ENCODE measurements at regions not wholly inside any gene's neighbourhood (a gene's known extent, or its start where the extent isn't known, plus 50 kb on each side); places are given as distances from the start of the nearest gene placed in this dataset.
A peak's percentile ranks its signal among the peaks of the same experiment; 100 is the strongest.

DNA sequence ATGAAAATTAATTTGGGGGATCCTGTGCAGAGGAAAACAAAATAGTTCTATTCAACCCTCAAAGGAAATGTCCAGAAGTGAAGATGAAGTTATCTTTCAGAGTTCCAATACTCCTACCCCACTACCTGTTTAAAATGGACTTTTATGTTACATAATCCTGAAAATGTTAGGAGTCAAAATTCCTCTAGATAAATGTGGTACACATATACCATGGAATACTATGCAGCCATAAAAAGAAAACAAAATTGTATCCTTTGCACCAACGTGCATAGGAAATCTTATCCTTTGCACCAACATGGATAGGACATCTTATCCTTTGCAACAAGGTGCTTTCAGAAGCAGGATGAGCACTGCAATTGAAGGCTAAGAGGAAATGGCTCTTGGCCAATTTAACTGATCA is 245.2 kb downstream of the LTN1 start:
- DNase-seq, result no peak

DNA sequence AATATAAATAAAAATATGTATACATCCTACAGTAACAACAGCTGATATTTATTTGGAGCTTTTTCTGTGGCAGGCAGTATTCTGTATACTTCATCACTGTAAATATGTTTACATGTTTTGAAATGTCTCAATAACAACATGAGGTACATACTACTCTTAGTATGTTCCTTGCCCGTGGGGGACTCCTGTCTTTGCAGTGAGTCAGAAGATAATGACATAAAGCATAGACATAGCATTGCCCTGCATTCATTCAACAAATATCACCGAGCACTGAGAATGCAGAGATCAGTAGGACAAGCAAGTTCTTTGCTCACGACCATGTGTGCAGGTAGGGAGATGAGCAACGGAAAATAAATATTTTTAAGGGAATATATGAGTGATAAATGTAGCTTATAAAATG is 246.5 kb downstream of the LTN1 start:
- no peak for DNase-seq

DNA sequence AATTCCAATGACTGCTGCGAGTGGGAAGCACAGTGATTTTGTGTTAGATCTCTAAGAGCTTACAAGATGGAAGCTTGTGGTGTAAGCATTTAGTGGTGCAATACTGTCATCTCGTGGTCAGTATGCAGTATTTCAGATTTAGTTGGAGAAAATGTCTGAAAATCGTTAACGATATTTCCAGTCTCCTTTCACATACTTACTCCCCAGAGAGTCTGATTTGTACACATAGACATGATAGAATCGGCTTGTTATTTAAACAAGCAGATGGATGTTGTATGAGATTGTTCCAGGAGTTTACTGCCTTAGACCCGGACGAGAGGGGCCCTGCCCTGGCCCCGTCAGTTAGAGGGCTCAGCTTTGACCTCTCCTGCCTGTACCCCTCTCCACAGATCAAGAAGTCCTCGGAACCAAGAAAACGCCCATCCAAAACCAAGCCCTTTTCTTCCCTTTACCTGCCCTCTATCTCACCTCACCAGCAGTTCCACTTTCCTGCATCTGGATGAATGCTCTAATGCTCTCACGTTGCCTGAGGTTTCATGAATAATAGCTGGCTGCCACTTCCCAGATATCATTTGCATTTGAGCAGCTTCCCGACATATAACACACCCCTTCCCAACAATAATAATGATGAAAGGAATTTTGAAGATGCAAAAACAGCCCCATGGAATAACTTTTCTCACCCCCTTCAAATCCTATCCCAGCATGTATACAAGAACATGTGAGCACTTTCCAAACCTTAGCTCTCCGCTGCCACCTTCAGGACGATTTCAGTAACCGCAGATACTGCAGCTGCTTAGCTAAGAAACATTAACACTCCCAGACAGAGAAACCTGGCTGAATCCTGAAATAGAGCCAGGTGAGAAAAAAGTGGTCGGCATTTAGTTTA is 247.3 kb downstream of the LTN1 start:
- DNase-seq, result peak; percentile 70

DNA sequence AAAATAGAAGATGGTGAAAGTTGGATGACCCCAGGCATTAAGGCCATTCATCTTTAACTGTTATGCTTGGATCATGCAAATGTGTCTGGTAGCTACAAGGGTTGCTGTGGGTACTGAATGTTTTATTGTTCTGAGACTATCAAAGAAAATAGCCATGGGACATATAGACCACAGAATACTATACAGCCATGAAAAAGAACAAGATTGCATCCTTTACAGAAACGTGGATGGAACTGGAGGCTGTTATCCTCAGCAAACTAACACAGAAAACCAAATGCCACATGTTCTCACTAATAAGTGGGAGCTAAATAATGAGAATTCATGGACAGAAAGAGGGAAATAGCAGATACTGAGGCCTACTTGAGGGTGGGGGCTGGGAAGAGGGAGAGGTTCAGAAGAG is 249.0 kb downstream of the LTN1 start:
- DNase-seq, result no peak

DNA sequence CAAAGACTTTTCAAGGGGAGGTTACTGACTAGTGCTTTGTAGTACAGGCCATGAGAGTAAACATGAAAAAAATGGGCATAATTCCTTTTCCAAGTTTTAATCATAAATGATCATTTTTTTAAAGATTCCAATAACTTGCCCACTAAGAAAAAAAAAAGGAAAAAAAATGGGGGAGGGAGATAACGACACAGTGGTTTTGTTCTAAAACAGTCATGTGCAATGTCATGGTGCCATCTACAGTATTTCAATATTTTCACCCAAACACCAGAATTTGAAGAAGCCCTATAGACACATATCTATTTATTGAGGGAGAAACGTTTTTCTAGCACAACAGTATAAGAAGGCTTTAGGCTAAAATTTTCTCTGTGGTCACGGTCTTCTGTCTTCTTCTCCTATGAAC is 250.2 kb downstream of the LTN1 start:
- no peak for DNase-seq

- DNase-seq, result no peak
Measured at GRCh38 chr21:28740125-28740524, 252.6 kb downstream of the LTN1 start.

GRCh38 chr21:28738882-28739281 is 253.8 kb downstream of the LTN1 start:
- no peak for DNase-seq

GRCh38 chr21:28738420-28738704 is 254.3 kb downstream of the LTN1 start:
- no peak for DNase-seq

DNA sequence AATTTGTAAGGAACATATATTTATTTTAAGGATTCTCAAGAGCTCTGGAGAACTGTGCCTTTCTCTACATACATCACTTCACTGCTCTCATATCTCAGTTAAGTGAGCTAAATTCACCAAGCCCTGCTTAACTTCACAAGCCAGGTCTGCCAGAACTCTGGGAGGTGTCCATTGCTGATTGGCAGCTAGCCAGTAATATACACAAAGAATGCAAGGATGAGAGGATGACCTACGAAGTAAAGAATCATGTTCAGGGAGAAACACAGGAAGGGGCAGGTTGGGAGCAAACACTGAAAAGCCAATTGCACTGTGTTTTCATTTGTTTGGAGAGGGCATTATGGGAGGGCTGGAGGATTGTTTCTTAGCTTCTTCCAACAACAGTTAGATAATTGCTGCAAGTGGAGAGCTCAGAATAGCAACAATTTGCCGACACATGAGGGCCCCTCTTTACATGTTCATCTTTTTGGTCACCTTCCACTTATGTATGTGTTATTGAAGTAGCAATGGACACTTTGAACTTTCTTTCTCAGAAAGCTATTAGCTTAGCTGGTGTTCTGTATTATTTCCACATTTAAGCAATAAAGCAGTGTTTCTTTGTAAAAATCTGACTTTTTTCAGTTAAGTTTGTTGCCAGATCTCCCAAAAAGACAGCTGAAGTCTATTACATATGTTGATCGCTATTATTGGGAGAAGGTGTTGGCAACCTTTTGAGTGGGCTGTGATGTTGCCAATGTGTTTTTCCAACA is 254.8 kb downstream of the LTN1 start:
- no peak for DNase-seq

DNA sequence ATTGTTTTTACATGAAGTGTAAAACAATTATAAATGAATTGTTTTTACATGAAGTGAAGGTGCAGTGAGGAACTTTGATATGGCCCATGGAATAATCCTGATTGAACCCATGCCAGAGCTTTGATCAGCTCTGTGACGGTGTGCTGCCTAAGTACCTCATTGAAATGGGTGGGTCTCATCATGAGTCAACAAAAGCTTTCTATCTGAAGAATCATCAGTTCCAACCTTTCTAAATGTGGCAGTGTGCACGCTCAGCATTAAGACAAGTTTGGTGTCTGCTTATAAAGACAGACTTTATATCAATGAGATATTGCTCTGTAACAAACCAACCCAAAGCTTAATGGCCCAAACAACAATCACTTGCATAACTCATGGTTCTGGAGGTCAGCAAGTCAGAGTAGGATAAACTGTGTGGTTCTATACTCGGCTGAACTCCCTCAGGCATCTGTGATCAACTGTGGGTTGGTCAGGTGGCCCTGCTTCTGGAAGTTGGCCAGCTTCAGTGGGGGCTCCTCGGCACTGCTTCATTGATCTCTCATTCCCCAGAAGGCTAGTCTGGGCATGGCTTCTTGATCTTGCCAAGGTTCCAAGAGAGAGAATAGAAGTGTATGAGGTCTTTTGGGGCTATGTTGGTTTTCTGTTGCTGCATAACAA is 258.0 kb downstream of the LTN1 start:
- no peak for DNase-seq

- no peak for DNase-seq
Measured at GRCh38 chr21:28731700-28732321, 260.9 kb downstream of the LTN1 start.

GRCh38 chr21:28729887-28730286 is 262.8 kb downstream of the LTN1 start:
- DNase-seq, result no peak

- DNase-seq, result no peak
Measured at GRCh38 chr21:28727809-28728208, 264.9 kb downstream of the LTN1 start.

DNA sequence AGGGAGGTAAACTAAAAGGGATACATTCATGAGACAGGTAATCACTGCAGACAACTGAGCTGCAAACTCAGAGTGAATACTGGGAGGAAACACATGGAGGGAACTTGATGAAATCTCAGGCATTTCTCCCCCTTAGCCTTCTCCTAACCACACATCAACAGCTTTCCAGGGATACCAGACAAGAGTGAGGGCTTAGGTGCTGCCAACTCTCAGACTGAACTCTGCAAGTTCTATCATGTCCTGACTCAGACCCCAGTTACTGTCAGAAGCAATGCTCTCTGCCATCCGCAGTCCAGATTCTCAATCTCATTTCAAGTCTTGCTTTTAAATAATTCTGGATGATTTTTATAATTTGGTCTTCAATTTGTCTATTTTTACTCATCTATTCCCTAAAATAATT is 267.3 kb downstream of the LTN1 start:
- DNase-seq, result no peak

- DNase-seq, result no peak
Measured at GRCh38 chr21:28723646-28724045, 269.0 kb downstream of the LTN1 start.

DNA sequence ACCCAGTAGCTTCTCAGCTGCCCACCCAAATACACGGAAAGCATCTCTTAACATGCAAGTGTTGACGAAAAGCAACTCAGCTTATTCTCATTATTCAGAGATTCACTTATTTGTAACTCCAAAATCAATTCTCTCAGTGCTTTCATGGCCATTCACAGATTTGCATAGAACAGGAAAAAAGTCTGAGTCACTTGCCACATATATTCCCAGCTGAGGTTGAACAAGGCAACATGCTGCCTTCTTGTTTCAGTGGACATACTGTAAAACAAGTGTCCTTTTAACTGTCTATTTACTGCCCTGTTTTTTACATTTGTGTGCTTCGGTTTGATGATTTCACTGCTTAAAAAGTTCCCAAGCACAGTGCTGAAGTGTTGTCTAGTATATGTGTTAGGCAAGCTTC is 273.0 kb downstream of the LTN1 start:
- DNase-seq, result no peak

DNA sequence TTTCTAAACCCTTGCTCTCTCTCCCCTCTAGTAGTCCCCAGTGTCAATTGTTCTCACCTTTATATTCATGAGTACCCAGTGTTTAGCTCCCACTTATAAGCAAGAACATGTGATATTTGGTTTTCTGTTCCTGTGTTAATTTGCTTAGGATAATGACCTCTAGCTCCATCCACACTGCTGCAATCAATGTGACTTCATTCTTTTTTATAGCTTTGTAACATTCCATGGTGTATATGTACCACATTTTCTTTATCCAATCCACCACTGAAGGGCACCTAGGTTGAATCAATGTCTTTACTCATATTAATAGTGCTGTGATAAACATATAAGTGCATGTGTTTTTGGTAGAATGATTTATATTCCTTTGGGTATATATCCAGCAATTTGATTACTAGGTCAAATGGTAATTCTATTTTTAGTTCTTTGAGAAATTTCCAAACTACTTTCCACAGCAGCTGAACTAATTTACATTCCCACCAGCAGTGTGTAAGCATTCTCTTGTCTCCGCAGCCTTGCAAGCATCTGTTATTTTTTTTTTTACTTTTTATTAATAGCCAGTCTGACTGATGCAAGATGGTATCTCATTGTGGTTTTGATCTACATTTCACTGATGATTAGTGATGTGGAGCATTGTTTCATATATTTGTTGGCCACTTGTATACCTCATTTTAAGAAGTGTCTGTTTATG is 277.8 kb downstream of the LTN1 start:
- no peak for DNase-seq

DNA sequence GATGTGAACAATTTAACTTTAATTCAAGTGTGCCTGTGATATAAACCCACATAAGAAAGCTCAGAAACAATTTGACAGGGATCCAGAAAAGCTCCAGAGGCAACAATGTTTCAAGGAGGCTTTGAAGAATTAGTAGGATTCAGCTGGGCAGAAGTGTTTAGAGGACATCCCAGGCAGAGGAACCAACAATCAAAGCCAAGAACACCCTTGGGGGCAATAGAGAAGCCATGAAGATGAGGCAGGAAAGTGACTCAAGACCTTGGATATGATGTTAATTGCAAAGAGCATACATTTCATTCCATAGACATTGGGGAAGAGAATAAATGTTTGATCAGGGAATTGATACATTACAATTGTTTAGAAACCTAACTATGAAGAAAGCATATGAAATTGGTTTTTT is 280.3 kb downstream of the LTN1 start:
- DNase-seq, result no peak

- no peak for DNase-seq
Measured at GRCh38 chr21:28705616-28706015, 287.1 kb downstream of the LTN1 start.

DNA sequence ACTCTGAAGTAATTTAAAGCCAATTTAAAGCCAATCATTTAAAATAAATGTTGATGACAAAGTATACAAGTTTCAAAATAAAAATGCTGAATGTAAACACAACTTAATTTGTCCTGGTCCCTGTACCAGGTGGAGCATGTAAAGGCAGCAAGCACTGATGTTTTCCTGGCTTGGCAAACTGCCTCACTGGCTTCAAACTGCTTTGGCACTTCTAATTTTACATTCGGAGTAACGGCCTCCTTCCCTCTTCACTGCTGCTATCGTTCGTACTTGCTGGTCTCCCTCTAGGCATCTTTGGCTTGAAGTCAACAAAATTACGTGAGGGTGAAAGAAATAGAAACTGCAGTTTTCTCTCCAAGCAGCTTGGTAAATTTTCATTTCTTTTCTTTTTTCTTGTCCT is 287.9 kb downstream of the LTN1 start:
- DNase-seq, result no peak

DNA sequence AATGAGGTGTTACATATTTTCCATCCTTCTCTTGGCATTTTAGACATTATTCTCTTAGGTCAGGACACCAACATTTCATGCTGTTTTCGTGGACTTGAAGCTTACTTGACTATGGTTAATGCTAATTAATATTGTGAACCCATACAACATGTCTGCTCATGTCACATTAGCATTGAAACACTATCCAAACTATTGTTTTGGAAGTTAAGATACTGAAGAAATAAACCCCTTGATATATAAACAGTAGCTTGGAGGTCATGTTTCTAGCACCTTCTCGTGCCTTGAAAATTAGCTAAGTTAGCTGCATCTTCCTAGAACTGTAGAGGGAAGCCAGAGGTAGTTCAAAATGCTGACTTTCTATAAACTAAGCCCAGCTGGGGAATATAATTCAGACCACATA is 288.8 kb downstream of the LTN1 start:
- no peak for DNase-seq

DNA sequence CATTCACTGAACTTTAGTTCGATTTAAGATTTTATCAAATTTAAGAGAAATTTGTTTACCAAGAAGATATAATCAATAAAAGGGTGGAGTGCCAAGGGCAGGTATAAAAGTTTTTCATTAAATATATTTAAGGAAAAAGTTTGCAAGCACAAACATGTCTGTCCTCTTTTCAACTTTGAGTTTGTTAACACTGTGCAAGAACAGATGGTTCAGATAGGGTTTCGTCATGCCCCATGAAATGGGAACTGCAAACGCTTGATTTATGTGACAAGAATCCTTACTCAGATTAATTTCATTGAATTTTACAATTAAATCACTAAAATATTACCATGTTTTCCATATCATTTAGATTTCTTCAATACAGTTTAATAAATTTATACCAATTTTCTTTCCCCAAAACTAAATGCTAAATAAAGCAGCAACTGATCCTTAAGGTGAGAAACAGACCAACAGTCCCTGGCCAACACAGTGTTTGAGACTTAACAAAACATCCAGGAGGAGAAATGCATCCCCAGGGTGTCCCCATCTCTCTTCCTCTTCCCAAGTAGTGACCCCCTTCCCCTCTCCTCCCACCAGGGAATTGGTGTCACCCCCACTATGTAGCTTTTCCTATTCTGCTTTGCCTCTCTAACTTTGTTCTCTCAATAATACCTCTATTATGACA is 292.9 kb downstream of the LTN1 start:
- DNase-seq, result no peak

Data from activated CD8-positive, alpha-beta memory T cell treated with anti-CD3 and anti-CD28 coated beads, Interleukin-2, amount 50 U/mL, for 4 hours (primary cell).